ENCODE measurements at regions not wholly inside any gene's neighbourhood (a gene's known extent, or its start where the extent isn't known, plus 50 kb on each side); places are given as distances from the start of the nearest gene placed in this dataset.

DNA sequence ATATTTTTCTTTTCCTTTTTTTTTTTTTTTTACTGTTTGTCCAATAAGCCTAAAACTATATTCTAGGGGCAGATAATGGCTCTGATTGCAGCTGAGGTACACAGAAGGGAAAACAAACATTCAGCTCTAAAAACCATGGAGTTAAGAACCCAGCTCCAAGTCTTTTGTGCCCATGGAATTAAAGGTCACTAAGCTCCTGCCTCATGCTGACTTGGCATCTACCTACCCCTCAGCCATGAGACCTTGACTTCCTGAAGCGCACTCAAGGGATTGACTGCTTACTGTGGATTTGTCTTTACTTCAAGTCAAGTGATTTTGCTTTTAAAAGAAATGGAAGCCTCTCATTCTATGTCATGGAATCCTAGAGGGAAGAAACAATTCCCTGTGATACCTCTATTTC lies 192.3 kb downstream of the AMY1C start:
- H3K27me3 ChIP-seq (ENCODE audit: control insufficient read depth in 1 of 2, insufficient read depth in 2 of 2, low read length in 2 of 2) = no peaks in the 10 kb centered on the region
- H3K9ac ChIP-seq (ENCODE audit: low read length in 2 of 2) = no peak overlapping the region

DNA sequence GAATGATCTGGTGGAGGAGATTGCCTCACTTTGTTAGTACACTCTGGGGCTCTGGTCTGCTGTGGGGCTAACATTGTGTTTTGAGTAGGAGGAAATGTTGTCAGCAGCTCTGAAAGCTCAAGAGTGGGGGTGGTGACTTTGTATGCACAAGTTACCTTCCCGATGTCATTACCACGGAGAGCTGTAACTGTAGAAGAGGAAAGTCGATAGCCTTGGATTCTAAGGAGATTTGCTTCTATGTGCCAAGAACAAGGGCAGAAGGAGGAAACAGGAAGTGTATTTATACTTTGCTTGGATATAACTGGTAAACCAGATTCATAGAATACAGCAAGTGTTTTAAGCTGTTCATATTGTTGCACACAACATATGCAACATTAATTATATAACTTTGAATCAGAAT lies 196.1 kb downstream of the AMY1C start:
- H3K36me3 ChIP-seq (ENCODE audit: control insufficient read depth in 2 of 2, insufficient read depth in 2 of 2, low read length in 2 of 2) = no peaks in the 10 kb centered on the region
- no peaks in the 10 kb centered on the region for H3K9me3 ChIP-seq (ENCODE audit: control insufficient read depth in 2 of 2, low read length in 2 of 2)
- no peak overlapping the region for H3K27ac ChIP-seq (ENCODE audit: low read length)

More for the DNA sequence above, 192.3 kb downstream of the AMY1C start:
- no peak overlapping the region for H3K27ac ChIP-seq (ENCODE audit: low read length)
- no peaks in the 10 kb centered on the region for H3K36me3 ChIP-seq (ENCODE audit: control insufficient read depth in 2 of 2, insufficient read depth in 2 of 2, low read length in 2 of 2)
- H3K9me3 ChIP-seq (ENCODE audit: control insufficient read depth in 2 of 2, low read length in 2 of 2) = no peaks in the 10 kb centered on the region
- H3K4me1 ChIP-seq (ENCODE audit: control insufficient read depth, insufficient read depth, low read length) = no peaks in the 10 kb centered on the region
- H3K4me3 ChIP-seq (ENCODE audit: low read length in 2 of 2) = no peak overlapping the region

DNA sequence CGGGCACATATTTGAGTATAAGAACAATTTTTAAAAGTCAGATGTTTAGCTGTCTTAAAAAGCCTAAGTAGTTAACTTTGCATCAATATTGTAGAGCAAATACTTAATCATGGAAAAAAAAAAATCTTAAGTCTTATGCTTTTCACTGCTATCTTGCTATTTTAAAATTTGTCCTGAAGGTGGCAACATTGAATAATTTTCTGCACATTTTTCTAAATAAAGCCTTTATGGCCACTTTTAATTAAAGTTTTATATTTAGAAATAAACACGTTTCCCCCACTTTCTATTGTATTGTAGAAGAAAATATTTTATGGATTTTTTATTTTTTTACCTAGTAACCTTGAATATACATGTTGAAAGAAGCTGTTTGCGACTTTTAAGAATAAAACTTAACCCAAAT lies 198.8 kb downstream of the AMY1C start:
- Histone ChIP-seq H3K9ac (ENCODE audit: low read length in 2 of 2) (no peak overlapping the region), H3K27ac (ENCODE audit: low read length) (no peak overlapping the region), H3K27me3 (ENCODE audit: control insufficient read depth in 1 of 2, insufficient read depth in 2 of 2, low read length in 2 of 2) (no peaks in the 10 kb centered on the region), H3K9me3 (ENCODE audit: control insufficient read depth in 2 of 2, low read length in 2 of 2) (no peaks in the 10 kb centered on the region), H3K4me3 (ENCODE audit: low read length in 2 of 2) (no peak overlapping the region), H3K36me3 (ENCODE audit: control insufficient read depth in 2 of 2, insufficient read depth in 2 of 2, low read length in 2 of 2) (no peaks in the 10 kb centered on the region), H3K4me1 (ENCODE audit: control insufficient read depth, insufficient read depth, low read length) (no peaks in the 10 kb centered on the region)

More for the DNA sequence above, 196.1 kb downstream of the AMY1C start:
- Histone ChIP-seq H3K4me1 (ENCODE audit: control insufficient read depth, insufficient read depth, low read length) (no peaks in the 10 kb centered on the region), H3K27me3 (ENCODE audit: control insufficient read depth in 1 of 2, insufficient read depth in 2 of 2, low read length in 2 of 2) (no peaks in the 10 kb centered on the region), H3K9ac (ENCODE audit: low read length in 2 of 2) (no peak overlapping the region), H3K4me3 (ENCODE audit: low read length in 2 of 2) (no peak overlapping the region)

DNA sequence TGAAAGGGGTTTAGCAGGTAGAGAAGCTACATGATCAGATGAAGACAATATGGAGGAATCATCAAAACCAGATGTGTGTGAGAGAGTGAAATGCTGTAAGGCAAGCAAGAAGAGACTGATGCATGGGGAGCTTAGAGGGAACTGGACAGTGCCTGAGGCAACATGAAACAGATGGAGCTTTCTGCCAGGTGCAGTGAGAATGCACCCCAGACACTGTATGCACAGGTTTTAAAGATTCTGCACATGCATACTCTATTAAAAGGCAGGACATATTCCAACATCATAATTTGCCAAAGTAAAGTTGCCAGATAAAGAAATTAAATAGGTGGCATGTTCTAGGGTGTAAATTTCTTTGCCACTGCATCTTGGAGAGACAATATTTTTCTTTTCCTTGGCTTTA lies 200.1 kb downstream of the AMY1C start:
- H3K4me1 ChIP-seq (ENCODE audit: control insufficient read depth, insufficient read depth, low read length) = no peaks in the 10 kb centered on the region
- H3K9me3 ChIP-seq (ENCODE audit: control insufficient read depth in 2 of 2, low read length in 2 of 2) = no peaks in the 10 kb centered on the region
- no peak overlapping the region for H3K27ac ChIP-seq (ENCODE audit: low read length)
- no peaks in the 10 kb centered on the region for H3K36me3 ChIP-seq (ENCODE audit: control insufficient read depth in 2 of 2, insufficient read depth in 2 of 2, low read length in 2 of 2)
- H3K27me3 ChIP-seq (ENCODE audit: control insufficient read depth in 1 of 2, insufficient read depth in 2 of 2, low read length in 2 of 2) = no peaks in the 10 kb centered on the region
- no peak overlapping the region for H3K4me3 ChIP-seq (ENCODE audit: low read length in 2 of 2)
- H3K9ac ChIP-seq (ENCODE audit: low read length in 2 of 2) = no peak overlapping the region

DNA sequence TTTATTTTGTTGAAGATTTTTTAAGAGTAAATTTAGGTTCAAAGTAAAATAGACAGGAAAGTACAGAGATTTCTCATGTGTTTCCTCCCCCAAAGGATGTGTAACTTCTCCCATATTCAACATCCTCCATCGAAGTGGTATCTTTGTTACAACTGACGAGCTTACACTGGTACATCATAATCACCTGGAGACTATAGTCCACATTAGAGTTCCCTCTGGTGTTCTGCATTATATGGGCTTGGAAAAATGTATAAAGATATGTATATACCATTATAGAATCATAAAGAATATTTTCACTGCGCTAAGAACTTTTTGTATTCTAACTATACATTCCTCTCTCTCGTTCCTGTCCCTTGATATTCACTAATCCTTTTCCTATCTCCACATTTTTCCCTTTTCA lies 203.7 kb downstream of the AMY1C start:
- Histone ChIP-seq H3K9ac (ENCODE audit: low read length in 2 of 2) (no peak overlapping the region), H3K4me1 (ENCODE audit: control insufficient read depth, insufficient read depth, low read length) (no peaks in the 10 kb centered on the region), H3K4me3 (ENCODE audit: low read length in 2 of 2) (no peak overlapping the region)

DNA sequence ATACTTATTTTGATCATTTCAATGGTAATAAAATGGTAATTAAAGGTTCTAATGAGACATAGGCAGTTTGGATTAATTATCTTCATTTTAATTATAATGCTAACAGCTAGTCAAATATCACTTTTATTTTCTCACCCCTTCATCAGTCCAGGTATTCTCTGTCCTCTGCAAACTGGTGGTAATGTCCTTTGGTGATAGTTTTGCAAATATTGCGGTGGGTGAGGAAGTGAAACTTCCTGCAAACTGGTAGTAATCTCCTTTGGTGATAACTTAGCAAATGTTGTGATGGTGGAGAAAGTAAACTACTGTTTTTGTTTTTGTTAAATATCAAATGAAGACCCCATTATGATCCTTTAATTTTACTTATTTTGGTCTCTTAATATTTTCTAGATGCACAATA lies 209.0 kb downstream of the AMY1C start:
- Histone ChIP-seq H3K9me3 (ENCODE audit: control insufficient read depth in 2 of 2, low read length in 2 of 2) (peaks cover 0 to 7% of the 10 kb centered on the region in 2 donors), H3K36me3 (ENCODE audit: control insufficient read depth in 2 of 2, insufficient read depth in 2 of 2, low read length in 2 of 2) (no peaks in the 10 kb centered on the region), H3K27me3 (ENCODE audit: control insufficient read depth in 1 of 2, insufficient read depth in 2 of 2, low read length in 2 of 2) (no peaks in the 10 kb centered on the region), H3K9ac (ENCODE audit: low read length in 2 of 2) (no peak overlapping the region), H3K4me3 (ENCODE audit: low read length in 2 of 2) (no peak overlapping the region), H3K4me1 (ENCODE audit: control insufficient read depth, insufficient read depth, low read length) (no peaks in the 10 kb centered on the region), H3K27ac (ENCODE audit: low read length) (no peak overlapping the region)

More for the DNA sequence above, 203.7 kb downstream of the AMY1C start:
- Histone ChIP-seq H3K27me3 (ENCODE audit: control insufficient read depth in 1 of 2, insufficient read depth in 2 of 2, low read length in 2 of 2) (no peaks in the 10 kb centered on the region), H3K27ac (ENCODE audit: low read length) (no peak overlapping the region), H3K36me3 (ENCODE audit: control insufficient read depth in 2 of 2, insufficient read depth in 2 of 2, low read length in 2 of 2) (no peaks in the 10 kb centered on the region), H3K9me3 (ENCODE audit: control insufficient read depth in 2 of 2, low read length in 2 of 2) (no peaks in the 10 kb centered on the region)

DNA sequence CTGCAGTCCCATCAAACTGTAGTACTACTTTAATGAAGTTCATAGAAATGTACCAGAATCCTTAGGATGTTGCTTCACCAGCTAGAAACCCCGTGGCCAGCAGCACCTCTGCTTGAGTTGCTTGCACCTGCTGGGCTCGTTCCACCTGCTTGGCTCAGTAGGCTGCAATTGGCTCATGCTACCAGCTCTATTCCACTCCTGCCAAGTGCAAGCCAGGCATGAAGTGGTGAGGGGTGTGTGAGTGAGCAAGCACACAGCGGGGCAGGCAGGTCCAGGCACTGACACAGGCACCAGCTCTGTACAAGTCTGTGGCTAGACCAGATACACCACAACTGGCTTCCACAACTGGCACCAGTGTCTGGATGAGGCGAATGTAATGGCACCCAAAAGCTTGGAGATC lies 209.9 kb downstream of the AMY1C start:
- Histone ChIP-seq H3K27ac (ENCODE audit: low read length) (no peak overlapping the region), H3K9me3 (ENCODE audit: control insufficient read depth in 2 of 2, low read length in 2 of 2) (peaks cover 0 to 7% of the 10 kb centered on the region in 2 donors), H3K9ac (ENCODE audit: low read length in 2 of 2) (no peak overlapping the region), H3K36me3 (ENCODE audit: control insufficient read depth in 2 of 2, insufficient read depth in 2 of 2, low read length in 2 of 2) (no peaks in the 10 kb centered on the region), H3K4me3 (ENCODE audit: low read length in 2 of 2) (no peak overlapping the region), H3K4me1 (ENCODE audit: control insufficient read depth, insufficient read depth, low read length) (no peaks in the 10 kb centered on the region), H3K27me3 (ENCODE audit: control insufficient read depth in 1 of 2, insufficient read depth in 2 of 2, low read length in 2 of 2) (no peaks in the 10 kb centered on the region)

DNA sequence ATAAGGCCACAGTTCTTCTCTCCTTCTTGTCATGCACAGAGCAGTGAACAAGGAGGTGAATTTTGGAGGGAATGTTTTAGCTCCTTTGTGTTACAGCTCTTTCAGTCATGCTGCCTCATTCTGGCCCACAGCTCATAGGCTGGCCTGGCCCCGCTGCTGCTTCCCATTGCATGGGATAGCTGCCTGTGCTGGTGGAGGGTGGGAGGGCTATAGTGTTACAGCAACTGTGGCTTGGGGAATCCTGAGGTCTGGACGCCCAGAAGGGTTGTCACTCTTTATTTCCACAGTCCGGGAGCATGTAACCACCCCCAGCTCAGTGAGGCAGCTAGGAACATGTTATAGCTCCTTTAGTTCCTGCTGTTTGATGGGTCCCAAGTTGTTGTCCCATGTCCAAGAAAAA lies 210.3 kb downstream of the AMY1C start:
- no peak overlapping the region for H3K9ac ChIP-seq (ENCODE audit: low read length in 2 of 2)
- no peak overlapping the region for H3K4me3 ChIP-seq (ENCODE audit: low read length in 2 of 2)
- no peak overlapping the region for H3K27ac ChIP-seq (ENCODE audit: low read length)
- peaks cover 0 to 7% of the 10 kb centered on the region in 2 donors for H3K9me3 ChIP-seq (ENCODE audit: control insufficient read depth in 2 of 2, low read length in 2 of 2)
- no peaks in the 10 kb centered on the region for H3K27me3 ChIP-seq (ENCODE audit: control insufficient read depth in 1 of 2, insufficient read depth in 2 of 2, low read length in 2 of 2)
- H3K4me1 ChIP-seq (ENCODE audit: control insufficient read depth, insufficient read depth, low read length) = no peaks in the 10 kb centered on the region
- H3K36me3 ChIP-seq (ENCODE audit: control insufficient read depth in 2 of 2, insufficient read depth in 2 of 2, low read length in 2 of 2) = no peaks in the 10 kb centered on the region

DNA sequence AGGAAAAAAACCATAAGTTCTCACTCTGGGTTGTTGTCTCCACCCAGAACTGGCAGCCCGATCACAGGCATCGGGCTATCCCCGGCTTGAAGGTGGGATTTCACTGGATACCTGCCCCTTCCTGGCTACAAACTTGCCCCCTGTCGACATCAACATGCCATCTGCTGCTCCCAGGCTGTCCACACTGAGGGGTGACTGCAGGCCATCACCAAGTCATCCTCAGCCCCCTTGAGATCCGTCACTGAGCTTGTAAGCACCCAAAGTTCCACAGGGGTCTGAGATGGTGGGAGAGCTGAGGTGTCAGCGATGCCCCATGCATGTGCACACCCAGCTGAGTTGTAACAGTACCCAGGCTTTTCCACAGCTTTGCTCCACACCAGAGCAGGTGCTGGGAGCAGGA lies 211.0 kb downstream of the AMY1C start:
- Histone ChIP-seq H3K36me3 (ENCODE audit: control insufficient read depth in 2 of 2, insufficient read depth in 2 of 2, low read length in 2 of 2) (no peaks in the 10 kb centered on the region), H3K4me1 (ENCODE audit: control insufficient read depth, insufficient read depth, low read length) (no peaks in the 10 kb centered on the region)

DNA sequence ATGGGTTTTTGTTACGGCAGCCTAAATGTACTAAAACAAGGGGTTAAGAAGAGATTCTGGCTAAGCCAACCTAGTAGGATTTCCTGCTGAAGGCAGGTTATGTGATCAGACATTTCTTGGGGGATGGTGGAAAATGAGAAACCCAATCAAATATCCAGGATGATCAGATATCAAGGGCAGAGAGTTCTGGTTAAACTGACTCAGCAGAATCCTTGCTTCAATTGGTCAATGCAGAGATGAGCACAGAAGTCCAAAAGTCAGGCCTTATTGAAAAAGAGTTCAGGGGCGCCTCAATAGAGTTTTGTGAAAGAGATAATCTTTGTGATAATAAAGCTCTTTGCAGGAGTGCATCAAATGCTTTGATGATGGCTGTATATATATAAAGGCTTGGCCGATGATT lies 237.1 kb downstream of the AMY1C start:
- H3K27me3 ChIP-seq (ENCODE audit: control insufficient read depth in 1 of 2, insufficient read depth in 2 of 2, low read length in 2 of 2) = no peaks in the 10 kb centered on the region
- no peaks in the 10 kb centered on the region for H3K36me3 ChIP-seq (ENCODE audit: control insufficient read depth in 2 of 2, insufficient read depth in 2 of 2, low read length in 2 of 2)
- no peak overlapping the region for H3K27ac ChIP-seq (ENCODE audit: low read length)
- H3K9me3 ChIP-seq (ENCODE audit: control insufficient read depth in 2 of 2, low read length in 2 of 2) = no peaks in the 10 kb centered on the region
- H3K4me1 ChIP-seq (ENCODE audit: control insufficient read depth, insufficient read depth, low read length) = no peaks in the 10 kb centered on the region
- no peak overlapping the region for H3K4me3 ChIP-seq (ENCODE audit: low read length in 2 of 2)
- H3K9ac ChIP-seq (ENCODE audit: low read length in 2 of 2) = no peak overlapping the region

More for the DNA sequence above, 211.0 kb downstream of the AMY1C start:
- Histone ChIP-seq H3K9me3 (ENCODE audit: control insufficient read depth in 2 of 2, low read length in 2 of 2) (peaks cover 0 to 7% of the 10 kb centered on the region in 2 donors), H3K27me3 (ENCODE audit: control insufficient read depth in 1 of 2, insufficient read depth in 2 of 2, low read length in 2 of 2) (no peaks in the 10 kb centered on the region), H3K27ac (ENCODE audit: low read length) (no peak overlapping the region), H3K4me3 (ENCODE audit: low read length in 2 of 2) (no peak overlapping the region), H3K9ac (ENCODE audit: low read length in 2 of 2) (no peak overlapping the region)

DNA sequence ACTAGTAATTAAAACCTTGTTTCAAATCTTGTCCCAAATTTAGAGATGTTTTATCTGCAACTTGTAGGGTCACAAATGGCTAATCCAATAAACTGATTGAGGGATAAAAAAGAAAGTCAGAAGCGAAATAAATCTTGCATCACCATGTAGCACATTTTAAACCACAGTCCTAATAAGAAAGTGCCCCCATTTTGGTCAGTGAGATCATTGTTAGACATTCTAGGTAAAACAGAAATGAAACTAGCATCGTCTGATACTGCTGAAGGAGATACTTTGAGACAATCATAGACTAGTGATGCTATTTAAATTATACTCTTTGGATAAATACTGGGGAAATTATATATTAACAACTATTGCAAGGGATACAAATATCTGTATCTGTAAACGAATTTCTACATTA lies 247.9 kb downstream of the AMY1C start:
- Histone ChIP-seq H3K9me3 (ENCODE audit: control insufficient read depth in 2 of 2, low read length in 2 of 2) (no peaks in the 10 kb centered on the region), H3K36me3 (ENCODE audit: control insufficient read depth in 2 of 2, insufficient read depth in 2 of 2, low read length in 2 of 2) (no peaks in the 10 kb centered on the region), H3K4me3 (ENCODE audit: low read length in 2 of 2) (no peak overlapping the region), H3K4me1 (ENCODE audit: control insufficient read depth, insufficient read depth, low read length) (no peaks in the 10 kb centered on the region), H3K27ac (ENCODE audit: low read length) (no peak overlapping the region), H3K27me3 (ENCODE audit: control insufficient read depth in 1 of 2, insufficient read depth in 2 of 2, low read length in 2 of 2) (no peaks in the 10 kb centered on the region), H3K9ac (ENCODE audit: low read length in 2 of 2) (no peak overlapping the region)

All from stomach smooth muscle (tissue), 2 donors.